ENCODE measurements at regions not wholly inside any gene's neighbourhood (a gene's known extent, or its start where the extent isn't known, plus 50 kb on each side); places are given as distances from the start of the nearest gene placed in this dataset.
"Not testable (repeated sequence)": the region's sequence is repeated elsewhere in the genome, so short reads cannot be mapped to it uniquely, and the experiment has no call there.

DNA sequence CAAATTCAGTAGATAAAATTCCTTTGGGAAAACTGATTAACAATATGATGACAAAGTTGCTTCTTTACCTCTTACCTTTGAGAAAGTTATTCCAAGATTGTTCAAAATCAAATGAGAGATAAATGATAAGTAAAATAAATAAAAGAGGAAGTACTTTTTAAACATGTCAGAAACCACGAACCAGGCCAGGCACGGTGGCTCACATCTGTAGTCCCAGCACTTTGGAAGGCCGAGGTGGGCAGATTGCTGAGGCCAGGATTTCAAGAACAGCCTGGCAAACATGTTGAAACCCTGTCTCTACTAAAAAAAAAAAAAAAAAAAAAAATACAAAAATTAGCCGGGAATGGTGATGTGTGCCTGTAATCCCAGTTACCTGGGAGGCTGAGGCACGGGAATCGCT lies 296.6 kb downstream of the HGF start:
- DNase-seq, result no peak

DNA sequence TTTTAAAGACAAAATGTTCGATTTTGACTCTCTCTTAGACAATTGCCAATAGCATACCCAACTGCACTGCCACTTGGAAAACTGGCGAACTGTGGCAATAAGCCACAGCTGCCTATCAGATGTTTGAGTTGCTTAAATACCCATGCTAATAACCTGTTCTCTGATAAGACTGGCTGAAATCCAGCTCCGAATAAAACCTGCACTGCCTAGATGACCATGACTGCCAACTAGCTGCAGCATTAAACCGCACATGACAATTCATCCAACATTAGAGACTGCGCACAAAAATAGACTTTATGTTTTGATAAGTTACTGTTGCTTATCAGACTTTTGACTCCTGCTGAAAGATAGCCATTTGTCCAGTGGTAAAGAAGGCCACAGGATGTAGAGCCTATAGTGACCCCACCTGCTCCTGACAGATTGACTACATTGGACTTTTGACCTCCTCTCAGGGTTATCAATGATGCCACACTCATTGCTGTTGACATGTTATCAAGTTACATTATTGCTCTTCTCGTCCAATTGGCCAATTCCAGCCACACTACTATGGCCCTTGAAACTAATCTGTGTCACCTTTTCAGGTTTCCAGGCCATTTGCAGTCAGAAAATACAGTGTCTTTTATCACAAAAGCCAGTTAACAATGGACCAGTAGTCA lies 299.0 kb downstream of the HGF start:
- DNase-seq, result no peak

DNA sequence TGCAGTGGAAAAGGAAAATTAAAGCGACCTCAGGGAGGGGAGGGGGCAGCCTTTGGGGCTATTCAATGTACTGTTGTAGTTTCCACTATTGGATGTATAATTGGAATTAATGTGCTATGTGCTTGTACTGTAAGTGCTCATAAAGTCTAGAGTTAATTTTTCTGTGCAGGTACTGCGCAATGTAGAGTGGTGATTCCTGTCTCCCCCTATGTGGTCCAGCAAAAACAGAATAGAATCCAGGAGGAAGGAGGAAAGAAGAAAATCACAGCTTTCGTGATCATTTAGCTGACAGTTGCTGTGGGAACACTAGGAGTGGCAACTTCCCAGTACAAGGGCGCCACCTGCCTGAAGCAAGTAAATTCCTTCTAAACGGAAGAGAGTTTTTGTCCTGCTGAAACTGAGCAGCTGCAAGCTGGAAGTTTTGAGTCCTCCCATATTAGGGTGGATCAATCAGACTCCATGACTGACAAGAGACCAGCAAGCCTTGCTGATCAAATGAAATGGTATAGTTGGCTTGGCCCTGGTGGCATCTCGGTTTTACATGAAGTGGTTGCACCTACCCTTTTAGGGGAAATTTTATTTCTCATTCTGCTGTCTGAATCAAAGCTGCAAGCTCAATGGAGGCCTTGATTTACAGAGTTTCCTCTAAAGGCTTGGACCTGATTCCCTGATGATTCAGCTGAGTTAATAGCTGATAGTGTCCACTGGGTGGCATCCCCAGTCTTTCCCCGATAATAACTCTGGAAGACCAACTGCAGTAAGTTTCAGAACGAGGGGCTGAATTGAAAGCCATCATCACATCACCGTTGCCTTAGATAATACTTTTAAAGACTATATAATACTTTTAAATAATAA lies 299.8 kb downstream of the HGF start:
- peak; percentile 42 for DNase-seq

DNA sequence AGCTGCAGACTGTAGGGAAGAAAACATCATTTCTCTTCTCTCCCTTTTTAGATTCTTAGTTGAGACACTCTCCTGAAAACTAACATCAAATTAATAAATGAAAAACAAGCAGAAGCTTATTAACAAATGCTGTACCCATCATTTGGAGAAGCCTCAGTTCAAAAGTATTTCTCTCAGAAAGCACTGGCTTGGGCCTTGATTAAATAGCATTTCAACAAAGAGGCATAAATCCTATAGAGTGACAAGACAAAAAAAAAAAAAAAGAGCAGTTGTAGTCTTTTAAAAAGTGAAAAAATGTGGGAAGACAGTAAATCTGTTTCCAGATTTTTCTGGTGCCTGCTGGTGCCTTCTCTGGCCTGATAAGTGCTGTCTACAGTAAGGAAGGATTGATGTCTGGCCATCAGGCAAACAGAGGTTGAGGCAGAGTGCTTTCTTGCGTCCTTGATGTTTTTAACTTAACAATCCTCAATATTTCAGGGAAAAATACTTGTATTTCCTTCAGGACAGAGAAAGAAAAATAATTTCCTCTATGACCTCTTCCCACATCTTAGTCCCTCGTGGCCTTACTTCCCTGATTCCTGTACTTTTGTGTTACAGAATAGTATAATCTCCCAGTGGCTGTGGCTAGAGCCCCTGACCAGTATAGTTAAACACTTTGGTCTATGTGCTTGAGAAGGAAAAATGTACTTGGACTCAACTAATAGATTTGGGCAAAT lies 300.5 kb downstream of the HGF start:
- no peak for DNase-seq

DNA sequence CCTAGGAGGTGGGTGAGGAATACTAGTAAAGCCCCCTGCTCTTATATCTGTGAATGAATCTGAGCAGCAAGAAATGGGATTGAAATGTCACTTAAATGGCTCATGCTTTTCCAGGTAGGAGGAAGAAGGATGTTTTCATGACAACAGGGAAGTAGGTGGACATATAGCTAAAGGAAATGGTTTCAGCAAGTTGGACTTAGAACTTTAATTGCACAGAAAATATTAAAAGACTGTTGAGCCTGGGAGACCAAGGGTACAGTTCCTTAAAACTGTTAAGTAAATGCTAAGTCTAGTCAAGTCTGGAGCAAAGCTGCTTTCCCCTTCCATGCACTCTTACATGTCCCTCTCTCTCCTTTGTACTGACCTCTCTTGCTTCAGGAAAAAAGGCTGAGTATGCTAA lies 301.3 kb downstream of the HGF start:
- no peak for DNase-seq

DNA sequence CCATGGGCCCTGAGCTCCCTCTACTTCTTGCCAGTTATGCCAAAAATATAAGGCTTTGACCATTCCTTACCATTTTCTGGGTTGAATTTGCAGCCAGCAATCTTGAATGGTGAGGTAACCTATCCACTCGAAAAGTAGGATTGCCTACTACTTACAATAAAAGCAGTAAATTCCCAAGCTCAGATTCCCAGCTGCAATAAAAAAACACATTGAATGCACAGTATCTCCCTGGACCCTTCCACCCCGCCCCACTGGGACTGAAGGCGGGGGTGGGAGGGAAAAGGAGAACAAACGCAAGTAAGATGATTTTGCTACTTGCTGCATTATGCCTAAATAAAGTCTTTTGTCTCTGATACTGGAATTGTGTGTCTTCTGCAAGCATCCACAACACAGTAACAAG lies 301.9 kb downstream of the HGF start:
- no peak for DNase-seq

DNA sequence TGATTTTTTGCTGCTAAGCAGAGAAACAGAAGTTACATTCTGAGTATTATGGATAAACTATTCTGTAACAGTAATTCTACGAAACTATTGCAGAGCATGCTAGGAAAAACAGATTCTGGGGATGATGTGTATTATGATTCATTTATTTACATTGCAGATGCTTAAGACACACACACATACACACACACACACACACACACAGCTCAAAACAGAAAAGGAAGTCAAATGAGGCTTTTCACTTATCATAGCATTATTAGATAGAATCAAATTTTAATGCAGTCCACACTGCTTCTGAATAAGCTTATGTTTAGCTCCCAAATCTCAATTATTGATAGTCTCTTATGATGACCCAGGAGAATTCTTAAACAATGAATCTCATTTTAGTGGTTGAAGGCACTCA lies 307.2 kb downstream of the HGF start:
- DNase-seq, result no peak

DNA sequence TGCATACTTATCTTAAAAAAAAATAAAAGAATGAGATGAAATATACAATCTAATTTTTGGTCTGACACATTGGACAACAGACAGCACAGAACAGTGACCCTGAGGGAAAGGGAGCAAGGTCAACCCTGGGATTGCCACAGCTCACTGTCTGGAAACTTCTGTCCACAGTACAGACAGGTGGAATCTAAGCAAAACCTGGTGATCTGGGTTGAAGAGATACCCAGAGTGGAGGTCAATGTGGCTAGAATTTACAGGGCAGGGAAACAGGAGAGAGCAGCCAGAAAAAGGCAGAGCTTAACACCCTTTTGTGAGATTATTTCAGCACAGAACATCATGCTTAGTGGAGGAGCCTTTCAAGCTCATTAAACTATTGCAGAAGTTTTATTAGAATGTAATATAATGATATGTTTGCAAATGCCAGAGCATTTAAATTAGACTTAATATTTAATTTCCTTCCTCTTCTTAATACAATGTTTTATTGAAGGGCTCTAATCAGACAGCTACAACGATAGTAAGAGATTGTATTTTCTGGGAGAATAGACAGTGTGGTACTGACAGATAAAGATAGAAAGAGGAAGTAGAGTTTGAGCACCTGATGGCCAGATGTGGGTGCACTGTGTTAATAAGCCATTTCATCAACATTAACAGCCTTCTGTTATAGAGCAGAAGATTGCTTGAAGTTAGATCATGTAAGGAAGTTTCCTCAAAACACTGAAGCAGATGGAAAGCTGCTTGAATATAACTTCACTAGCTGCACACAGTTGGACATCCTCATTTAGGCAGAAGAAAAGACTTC lies 309.4 kb downstream of the HGF start:
- no peak for DNase-seq

DNA sequence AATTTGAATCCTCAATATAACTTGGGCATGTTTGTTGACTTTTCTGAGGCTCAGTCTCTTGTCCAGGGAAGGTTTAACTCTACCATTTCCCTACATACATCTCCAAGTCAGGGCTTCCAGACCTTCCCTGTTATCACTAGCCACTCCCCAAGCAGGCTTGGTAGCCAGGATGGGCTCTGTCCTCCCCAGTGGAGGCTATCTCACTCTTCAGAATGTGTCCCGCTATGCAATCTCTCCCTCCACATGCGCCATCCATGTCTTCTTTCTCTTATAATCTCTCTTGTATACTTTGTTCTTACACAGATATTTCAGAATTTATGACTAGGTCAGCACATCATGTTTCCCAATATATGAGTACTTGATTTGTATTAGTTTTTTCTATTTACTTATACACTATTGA lies 310.4 kb downstream of the HGF start:
- DNase-seq, result no peak

DNA sequence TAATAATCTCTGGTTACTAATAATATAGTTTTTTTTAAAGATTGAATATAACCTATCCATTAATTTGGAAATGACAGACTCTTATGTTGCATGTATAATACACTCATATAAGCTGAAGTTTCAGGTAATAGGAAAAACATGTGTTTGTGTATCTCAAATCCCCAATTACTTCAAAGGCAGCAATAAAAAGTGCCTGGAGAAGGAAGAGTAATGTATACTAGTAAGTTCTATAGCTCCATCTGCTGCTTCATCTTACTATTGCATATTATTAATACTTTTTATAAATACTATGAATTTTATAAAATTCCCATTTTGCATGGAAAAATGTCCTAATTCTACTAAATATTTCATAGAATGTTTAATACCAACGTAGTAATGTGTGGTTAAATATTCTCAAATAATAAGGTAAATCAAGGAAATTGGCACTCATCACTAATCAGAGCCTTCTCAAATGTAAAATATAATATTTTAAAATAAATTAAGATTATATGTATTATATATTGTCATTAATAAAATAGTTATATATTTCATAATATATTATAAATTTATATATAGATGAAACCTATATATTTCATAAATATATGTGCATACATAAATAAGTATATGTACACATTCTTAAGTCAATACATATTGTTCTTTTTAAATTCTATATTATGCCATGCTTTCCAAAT lies 311.9 kb downstream of the HGF start:
- no peak for DNase-seq

DNA sequence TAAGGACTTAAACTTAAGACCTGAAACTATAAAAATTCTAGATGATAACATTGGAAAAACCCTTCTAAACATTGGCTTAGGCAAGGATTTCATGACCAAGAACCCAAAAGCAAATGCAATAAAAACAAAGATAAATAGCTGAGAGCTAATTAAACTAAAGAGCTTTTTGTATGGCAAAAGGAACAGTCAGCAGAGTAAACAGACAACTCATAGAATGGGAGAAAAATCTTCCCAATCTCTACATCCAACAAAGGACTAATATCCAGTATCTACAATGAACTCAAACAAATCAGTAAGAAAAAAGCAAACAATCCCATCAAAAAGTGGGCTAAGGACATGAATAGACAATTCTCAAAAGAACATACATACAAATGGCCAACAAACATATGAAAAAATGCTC lies 316.1 kb downstream of the HGF start:
- DNase-seq, result not testable (repeated sequence)

DNA sequence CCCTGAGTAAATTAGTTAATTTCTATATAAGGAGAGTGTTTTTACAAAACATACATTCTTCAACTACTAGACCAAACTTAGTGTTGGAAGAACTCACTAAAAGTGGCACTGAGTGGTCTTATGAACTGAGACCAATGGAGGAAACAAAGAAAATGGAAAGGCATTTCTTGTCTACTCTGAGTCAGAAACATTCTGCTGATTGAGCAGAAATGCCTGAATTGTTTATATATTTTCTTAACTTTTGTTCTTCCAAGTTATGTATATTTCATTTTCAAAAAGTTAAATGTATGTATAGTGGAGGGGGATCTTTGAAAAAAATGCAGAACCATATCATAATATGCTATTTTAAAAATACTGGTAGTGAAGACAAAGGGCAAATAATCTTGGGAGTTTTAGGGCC lies 320.7 kb downstream of the HGF start:
- no peak for DNase-seq

DNA sequence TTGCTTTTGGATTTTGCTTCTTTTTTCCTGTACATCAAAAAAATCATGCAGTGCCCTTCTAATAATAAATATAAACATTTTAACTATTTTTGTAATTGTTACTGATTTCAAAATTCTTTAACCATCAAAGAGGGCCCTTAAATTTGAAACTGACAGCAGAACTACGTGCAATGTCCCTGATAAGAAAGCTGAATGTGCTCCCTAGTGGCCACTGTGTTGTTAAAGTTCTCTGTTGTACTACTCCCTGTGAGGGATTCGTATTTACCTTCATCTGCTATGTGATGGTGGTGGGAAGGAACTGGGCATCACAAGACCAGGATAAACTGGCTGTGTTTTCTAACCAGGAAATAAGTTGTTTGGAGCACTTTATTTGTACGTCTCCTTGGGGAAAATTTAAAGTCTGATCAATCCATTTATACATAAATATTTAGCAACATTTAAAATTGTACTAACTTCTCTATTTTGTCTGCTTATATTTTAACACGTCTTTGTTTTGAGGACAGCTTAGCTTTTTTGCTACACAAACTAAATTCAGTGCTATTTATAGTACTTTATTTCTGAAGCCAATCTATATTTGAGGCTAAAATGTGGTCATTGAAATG lies 322.4 kb downstream of the HGF start:
- no peak for DNase-seq

DNA sequence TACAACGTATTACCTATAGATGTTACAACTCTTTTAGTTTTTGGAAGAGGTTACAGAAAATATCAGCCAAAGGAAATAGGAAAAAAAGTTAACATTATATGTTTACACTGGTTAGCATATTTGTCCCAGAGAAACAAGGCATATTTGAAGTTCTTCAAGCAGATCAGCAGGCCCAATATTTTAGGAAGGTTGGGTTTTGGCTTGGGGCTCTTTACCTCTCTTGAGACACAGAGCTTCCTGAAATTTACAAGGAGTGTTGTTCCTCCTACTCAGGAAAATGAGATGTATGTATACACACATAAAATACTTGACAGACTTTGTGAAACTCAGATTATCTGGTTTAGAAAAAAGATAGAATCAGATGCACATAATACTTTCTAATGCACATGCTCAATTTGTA lies 323.6 kb downstream of the HGF start:
- DNase-seq, result no peak

DNA sequence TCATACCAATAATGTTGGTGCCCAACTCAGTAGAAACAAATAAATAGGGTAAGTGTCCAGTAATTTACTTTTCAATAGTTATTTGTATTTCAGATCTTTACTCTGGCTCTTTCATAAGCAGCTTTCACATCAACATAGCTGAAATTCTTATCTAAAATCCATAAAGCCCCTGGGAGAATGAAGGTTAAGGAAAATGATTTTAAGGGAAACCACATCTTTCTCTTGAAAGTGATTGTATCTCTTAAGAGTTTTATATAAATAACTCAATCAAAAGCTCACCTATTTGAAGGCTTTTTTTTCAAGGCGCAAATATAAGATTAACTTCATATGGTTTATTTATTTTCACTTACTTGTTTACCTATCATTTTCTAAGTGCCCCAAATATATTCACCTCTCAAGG lies 324.4 kb downstream of the HGF start:
- DNase-seq, result no peak

DNA sequence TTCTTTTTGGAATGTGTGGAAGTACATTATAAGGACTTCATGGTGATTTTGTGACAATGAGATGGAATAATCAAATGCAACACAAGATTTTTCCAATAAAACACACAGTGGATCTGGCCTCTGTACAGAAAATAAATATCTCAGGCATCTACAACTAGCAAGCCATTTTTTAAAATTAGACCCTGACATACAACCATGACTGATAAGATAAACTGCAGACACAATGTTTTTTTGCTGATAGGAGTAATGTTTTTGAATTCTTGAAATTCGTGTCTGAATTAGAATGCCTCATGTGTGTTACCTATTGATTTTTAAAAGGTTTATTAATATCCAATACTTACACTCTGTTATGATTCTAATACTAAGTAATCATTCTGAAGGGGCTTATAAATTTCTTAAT lies 328.1 kb downstream of the HGF start:
- no peak for DNase-seq

DNA sequence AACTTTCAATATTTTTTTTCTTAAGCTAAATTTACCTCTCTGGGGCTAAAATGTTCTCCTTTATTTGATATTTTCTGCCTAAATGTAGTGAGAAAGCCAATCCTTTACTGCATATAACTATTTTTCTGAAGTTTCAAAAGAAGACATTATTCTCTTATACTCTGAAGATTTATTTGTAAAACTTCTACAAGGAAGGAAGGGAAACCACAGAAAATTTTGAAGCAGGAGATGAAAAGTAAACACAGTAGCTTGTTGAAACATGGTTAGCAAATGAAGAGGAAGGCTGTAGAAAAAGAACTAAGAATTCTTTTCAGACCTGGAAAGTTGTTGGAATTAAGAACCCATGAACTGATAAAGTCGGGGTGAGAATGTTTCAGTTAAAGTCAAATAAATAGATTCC lies 330.3 kb downstream of the HGF start:
- DNase-seq, result no peak

DNA sequence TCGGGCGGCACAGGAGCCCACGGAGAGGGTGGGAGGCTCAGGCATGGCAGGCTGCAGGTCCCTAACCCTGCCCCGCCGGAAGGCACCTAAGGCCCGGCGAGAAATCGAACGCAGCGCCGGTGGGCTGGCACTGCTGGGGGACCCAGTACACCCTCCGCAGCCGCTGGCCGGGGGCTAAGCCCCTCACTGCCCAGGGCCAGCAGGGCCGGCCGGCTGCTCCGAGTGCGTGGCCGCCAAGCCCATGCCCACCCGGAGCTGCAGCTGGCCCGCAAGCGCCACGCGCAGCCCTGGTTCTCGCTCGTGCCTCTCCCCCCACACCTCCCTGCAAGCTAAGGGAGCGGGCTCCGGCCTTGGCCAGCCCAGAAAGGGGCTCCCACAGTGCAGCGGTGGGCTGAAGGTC lies 332.7 kb downstream of the HGF start:
- not testable (repeated sequence) for DNase-seq

DNA sequence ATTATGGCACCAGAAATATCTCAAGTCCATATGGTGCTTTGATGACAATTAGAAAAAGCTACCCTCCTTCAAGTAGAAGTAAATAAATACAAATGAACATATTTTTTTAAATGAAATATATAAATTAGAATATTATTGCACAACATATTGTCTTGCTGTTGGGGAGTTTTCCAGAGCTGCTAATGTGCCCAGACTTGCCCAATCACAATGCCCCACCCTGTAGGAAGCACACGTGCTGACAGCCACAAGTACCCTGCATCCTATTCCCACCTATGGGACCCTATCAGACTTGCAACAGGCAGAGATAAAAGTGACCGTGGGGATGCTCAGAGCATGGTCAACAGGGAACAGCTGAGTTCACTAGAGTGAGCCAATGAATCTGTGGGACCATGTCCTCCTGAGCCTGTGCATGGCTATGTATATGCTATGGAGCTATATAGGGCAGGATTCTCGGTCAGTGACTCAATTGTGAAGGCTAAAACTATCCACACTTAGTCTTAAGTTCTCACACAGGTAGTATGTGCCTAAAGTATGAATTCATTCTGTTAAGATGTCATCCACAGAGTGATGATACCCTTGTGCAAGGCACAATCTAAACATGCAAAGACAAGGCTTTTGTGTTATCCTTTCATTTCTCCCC lies 336.0 kb downstream of the HGF start:
- no peak for DNase-seq

DNA sequence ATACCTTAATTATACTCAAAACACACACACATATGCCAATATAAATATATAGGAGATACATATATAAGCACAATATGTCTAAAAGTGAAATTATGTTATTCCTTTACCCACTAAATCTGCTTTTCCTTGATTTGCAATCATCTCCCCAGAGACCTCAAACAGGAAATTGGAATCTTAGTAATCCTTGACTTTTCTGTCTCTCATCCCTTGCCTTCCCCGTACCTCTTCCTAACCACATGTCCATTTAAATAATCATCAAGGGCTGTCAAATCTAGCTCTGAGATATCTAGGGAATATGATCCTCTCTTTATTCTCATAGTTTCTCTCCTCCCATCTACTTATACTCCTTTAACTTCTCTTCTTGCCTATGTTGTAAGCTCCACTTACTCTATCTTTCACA lies 336.6 kb downstream of the HGF start:
- DNase-seq, result no peak

DNA sequence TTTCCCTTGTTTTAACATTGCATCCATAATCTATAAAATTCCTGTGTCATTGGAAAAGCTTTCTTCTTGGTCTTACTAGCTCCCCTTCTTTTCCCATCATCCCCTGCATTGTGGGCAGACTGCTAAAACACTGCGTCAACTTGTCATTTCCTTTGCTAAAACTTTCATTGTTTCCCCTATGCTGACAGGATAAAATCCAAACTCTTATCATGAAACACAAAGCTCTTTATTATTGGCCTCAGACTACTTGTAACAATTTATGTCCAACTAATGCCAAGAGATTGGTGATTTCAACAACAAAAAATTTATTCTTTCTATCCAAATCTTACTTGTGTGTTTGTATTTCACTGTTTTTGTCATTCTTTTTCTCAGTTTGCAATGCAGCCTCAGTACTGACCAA lies 339.1 kb downstream of the HGF start:
- no peak for DNase-seq

DNA sequence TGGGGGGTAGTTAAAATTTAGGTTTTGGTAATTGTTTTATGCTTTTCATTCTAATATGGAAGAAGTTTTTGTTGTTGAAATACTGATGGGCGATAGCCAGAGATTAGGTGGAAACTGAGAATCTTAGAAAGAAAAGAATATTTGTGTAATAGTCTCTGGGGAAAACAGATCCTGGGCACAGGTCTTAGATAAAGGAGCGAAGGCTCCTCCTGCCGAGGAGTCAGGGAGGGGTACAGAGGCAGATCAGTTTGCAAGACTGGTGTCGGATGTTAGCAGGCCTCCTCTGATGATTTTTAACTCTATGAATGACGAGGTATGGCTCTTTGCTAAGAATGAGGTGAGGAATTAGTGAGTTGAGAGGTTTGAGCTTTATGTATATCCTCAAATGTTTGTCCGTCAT lies 339.7 kb downstream of the HGF start:
- no peak for DNase-seq

Data from activated CD4-positive, alpha-beta T cell treated with anti-CD3 and anti-CD28 coated beads, Interleukin-10, Interleukin-2, amounts not matched to agents 100 ng/mL and 50 ng/mL, durations not matched to agents 16 hours and 8 hours (primary cell).